ENCODE measurements at regions not wholly inside any gene's neighbourhood (a gene's known extent, or its start where the extent isn't known, plus 50 kb on each side); places are given as distances from the start of the nearest gene placed in this dataset.

- no peak for TF ChIP-seq EZH2 (IDR thresholded peaks at IDR 0.05; ENCODE audit: borderline replicate concordance, low read length)
- TF ChIP-seq CTCF (IDR thresholded peaks at IDR 0.05; ENCODE audit: low read length), result no peak
- no peak overlapping the region for H2AFZ ChIP-seq (ENCODE audit: low read length)
- no peak overlapping the region for H3K27ac ChIP-seq (ENCODE audit: low read depth, low read length, poor library complexity, severe bottlenecking)
- no peaks in the 10 kb centered on the region for H3F3A ChIP-seq (ENCODE audit: insufficient read depth, low read length)
- no peak overlapping the region for H3K4me3 ChIP-seq (ENCODE audit: low read depth, low read length, poor library complexity, severe bottlenecking)
- no peak overlapping the region for H3K4me2 ChIP-seq (ENCODE audit: low read length)
- H3K4me1 ChIP-seq (ENCODE audit: insufficient read depth, low read length, severe bottlenecking), result no peaks in the 10 kb centered on the region
- H3K9me3 ChIP-seq (ENCODE audit: low read length), result no peaks in the 10 kb centered on the region
- H3K27me3 ChIP-seq (ENCODE audit: insufficient read depth, low read length), result no peaks in the 10 kb centered on the region
- H3K9ac ChIP-seq (ENCODE audit: low read length), result no peak overlapping the region
- no peaks in the 10 kb centered on the region for H3K36me3 ChIP-seq (ENCODE audit: insufficient read depth, low read length)
- no peaks in the 10 kb centered on the region for H4K20me1 ChIP-seq (ENCODE audit: insufficient read depth, low read length)
- no peaks in the 10 kb centered on the region for H3K9me2 ChIP-seq (ENCODE audit: low read depth, low read length)
- H3K79me2 ChIP-seq (ENCODE audit: insufficient read depth, low read length), result no peaks in the 10 kb centered on the region
Observed at GRCh38 chr11:116274521-116274920, 498.3 kb downstream of the BUD13 start.

DNA sequence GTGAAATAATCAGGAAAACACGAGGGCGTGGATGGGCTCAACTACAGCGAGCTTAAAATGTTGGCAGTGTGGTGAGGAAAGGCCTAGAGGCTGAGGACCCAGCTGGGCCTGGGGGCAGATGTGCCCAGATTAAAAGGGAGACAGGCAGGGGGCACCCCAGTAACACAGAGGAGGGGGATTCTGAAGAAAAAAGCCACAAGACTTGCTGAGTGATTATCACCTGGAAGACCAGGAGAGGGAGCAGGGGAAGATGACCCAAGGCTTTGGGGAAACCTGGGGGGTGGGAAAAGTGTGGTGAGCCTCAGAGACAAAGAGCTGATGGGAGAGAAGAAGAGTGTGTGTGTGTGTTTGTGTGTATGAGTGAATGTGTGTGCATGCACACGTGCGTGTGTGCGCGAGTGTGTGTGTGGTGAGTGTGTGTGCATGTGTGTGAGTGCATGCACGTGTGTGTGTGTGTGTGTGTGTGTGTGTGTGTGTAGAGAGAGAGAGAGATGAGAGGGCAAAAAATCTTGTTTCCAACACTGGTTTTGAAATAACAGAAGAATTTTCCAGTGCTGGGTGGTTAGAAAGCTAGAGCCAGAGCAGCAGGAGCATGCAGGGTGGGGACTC is 500.5 kb downstream of the BUD13 start:
- Histone ChIP-seq H3K9ac (ENCODE audit: low read length) (no peak overlapping the region), H3K27me3 (ENCODE audit: insufficient read depth, low read length) (no peaks in the 10 kb centered on the region), H3K36me3 (ENCODE audit: insufficient read depth, low read length) (no peaks in the 10 kb centered on the region), H3K9me2 (ENCODE audit: low read depth, low read length) (no peaks in the 10 kb centered on the region), H3K79me2 (ENCODE audit: insufficient read depth, low read length) (no peaks in the 10 kb centered on the region), H2AFZ (ENCODE audit: low read length) (no peak overlapping the region), H4K20me1 (ENCODE audit: insufficient read depth, low read length) (no peaks in the 10 kb centered on the region), H3K27ac (ENCODE audit: low read depth, low read length, poor library complexity, severe bottlenecking) (no peak overlapping the region), H3K4me1 (ENCODE audit: insufficient read depth, low read length, severe bottlenecking) (no peaks in the 10 kb centered on the region), H3F3A (ENCODE audit: insufficient read depth, low read length) (no peaks in the 10 kb centered on the region), H3K4me2 (ENCODE audit: low read length) (no peak overlapping the region), H3K9me3 (ENCODE audit: low read length) (no peaks in the 10 kb centered on the region), H3K4me3 (ENCODE audit: low read depth, low read length, poor library complexity, severe bottlenecking) (no peak overlapping the region)
- no peak for TF ChIP-seq CTCF (IDR thresholded peaks at IDR 0.05; ENCODE audit: low read length)

DNA sequence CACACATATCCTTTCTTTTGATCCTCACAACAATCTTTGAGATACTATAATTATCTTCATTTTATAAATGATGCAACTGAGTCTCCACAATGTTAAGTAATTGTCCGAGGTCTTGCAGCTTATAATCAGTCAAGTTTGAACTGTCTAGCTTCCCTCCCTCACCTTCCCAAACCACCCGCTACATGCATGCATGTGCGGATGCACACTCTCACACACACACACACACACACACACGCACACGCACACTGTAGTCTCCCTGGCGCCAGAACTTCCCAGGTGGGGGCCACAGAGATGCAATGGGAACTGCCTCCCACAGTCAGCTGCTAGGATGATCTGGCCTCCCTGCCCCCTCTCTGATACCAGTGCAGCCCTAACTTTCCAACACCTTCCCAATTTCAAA is 501.3 kb downstream of the BUD13 start:
- TF ChIP-seq EZH2 (IDR thresholded peaks at IDR 0.05; ENCODE audit: borderline replicate concordance, low read length), result no peak
- no peak for TF ChIP-seq CTCF (IDR thresholded peaks at IDR 0.05; ENCODE audit: low read length)
- Histone ChIP-seq H3K36me3 (ENCODE audit: insufficient read depth, low read length) (no peaks in the 10 kb centered on the region), H3K27me3 (ENCODE audit: insufficient read depth, low read length) (no peaks in the 10 kb centered on the region), H3F3A (ENCODE audit: insufficient read depth, low read length) (no peaks in the 10 kb centered on the region), H3K9ac (ENCODE audit: low read length) (no peak overlapping the region), H2AFZ (ENCODE audit: low read length) (no peak overlapping the region), H3K79me2 (ENCODE audit: insufficient read depth, low read length) (no peaks in the 10 kb centered on the region), H4K20me1 (ENCODE audit: insufficient read depth, low read length) (no peaks in the 10 kb centered on the region), H3K4me3 (ENCODE audit: low read depth, low read length, poor library complexity, severe bottlenecking) (no peak overlapping the region), H3K4me2 (ENCODE audit: low read length) (no peak overlapping the region), H3K9me2 (ENCODE audit: low read depth, low read length) (no peaks in the 10 kb centered on the region), H3K4me1 (ENCODE audit: insufficient read depth, low read length, severe bottlenecking) (no peaks in the 10 kb centered on the region), H3K27ac (ENCODE audit: low read depth, low read length, poor library complexity, severe bottlenecking) (no peak overlapping the region), H3K9me3 (ENCODE audit: low read length) (no peaks in the 10 kb centered on the region)

Data from OCI-LY1 (cell line).